ENCODE measurements at regions not wholly inside any gene's neighbourhood (a gene's known extent, or its start where the extent isn't known, plus 50 kb on each side); places are given as distances from the start of the nearest gene placed in this dataset.

DNA sequence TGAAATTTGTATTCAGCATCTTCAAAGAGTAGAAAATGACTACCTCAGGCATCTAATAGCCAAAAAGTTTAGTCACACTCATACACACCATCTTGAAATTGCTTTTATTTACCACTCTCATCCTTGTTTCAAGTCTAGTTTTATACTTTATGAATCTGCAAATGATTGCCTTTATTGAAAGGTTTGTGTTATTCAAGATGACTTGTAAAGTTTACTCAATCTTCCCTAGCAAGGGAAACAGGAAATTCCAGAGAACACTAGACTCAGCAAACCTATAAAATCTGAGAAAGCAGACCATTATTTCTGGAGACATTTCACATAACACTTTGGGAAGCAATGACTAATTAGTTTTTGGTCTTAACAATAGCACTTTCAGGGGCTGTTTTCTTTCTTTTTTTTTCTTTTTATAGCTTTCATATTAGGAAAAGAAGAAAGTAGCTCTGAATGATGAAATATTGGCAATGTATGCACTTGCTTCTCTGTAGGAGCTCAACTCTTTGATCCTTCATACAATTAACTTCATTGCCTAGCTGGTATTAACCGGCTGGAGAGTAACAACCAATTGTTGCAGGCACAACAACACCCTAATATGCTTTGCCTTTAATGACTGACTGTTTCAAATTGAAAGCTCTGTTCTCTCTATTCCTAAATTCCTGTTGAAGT lies 68.9 kb upstream of the HDAC9 start:
- H3K4me3 ChIP-seq (ENCODE audit: low read depth, low read length): no peak overlapping the region
- no peak for DNase-seq (ENCODE audit: low read depth)
- TF ChIP-seq POLR2A (IDR thresholded peaks at IDR 0.05; ENCODE audit: extremely low read depth, insufficient read length) (no peak), MYC (IDR thresholded peaks at IDR 0.05; ENCODE audit: low read depth, low read length) (no peak)
- TF ChIP-seq, protein P1, sequence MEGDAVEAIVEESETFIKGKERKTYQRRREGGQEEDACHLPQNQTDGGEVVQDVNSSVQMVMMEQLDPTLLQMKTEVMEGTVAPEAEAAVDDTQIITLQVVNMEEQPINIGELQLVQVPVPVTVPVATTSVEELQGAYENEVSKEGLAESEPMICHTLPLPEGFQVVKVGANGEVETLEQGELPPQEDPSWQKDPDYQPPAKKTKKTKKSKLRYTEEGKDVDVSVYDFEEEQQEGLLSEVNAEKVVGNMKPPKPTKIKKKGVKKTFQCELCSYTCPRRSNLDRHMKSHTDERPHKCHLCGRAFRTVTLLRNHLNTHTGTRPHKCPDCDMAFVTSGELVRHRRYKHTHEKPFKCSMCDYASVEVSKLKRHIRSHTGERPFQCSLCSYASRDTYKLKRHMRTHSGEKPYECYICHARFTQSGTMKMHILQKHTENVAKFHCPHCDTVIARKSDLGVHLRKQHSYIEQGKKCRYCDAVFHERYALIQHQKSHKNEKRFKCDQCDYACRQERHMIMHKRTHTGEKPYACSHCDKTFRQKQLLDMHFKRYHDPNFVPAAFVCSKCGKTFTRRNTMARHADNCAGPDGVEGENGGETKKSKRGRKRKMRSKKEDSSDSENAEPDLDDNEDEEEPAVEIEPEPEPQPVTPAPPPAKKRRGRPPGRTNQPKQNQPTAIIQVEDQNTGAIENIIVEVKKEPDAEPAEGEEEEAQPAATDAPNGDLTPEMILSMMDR (IDR thresholded peaks at IDR 0.05; ENCODE audit: low read depth, low read length): no peak
- TF ChIP-seq, protein P2, sequence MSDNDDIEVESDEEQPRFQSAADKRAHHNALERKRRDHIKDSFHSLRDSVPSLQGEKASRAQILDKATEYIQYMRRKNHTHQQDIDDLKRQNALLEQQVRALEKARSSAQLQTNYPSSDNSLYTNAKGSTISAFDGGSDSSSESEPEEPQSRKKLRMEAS (IDR thresholded peaks at IDR 0.05; ENCODE audit: low read depth, low read length): no peak

GRCh38 chr7:18429547-18429946 lies 66.0 kb upstream of the HDAC9 start:
- no peak overlapping the region for H3K4me3 ChIP-seq (ENCODE audit: low read depth, low read length)
- TF ChIP-seq, protein P2 (IDR thresholded peaks at IDR 0.05; ENCODE audit: low read depth, low read length): no peak
- TF ChIP-seq POLR2A (IDR thresholded peaks at IDR 0.05; ENCODE audit: extremely low read depth, insufficient read length) (no peak), MYC (IDR thresholded peaks at IDR 0.05; ENCODE audit: low read depth, low read length) (no peak)
- TF ChIP-seq, protein P1 (IDR thresholded peaks at IDR 0.05; ENCODE audit: low read depth, low read length): no peak
- no peak for DNase-seq (ENCODE audit: low read depth)

DNA sequence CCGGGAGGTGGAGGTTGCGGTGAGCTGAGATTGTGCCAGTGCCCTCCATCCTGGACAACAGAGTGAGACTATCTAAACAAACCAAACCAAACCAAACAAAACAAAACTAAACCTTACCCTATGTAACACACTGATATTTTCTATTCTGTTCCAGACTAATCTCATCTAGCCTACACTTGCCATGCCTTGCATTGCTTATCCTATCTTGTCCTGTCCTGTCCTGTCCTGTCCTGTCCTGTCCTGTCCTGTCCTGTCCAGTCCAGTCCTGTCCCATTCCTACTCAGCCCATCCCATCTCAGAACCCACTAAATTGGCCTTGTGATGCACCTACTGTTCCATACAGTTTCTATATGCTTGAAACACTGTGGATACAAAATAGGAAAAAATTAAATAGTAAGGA lies 64.7 kb upstream of the HDAC9 start:
- no peak for DNase-seq (ENCODE audit: low read depth)
- TF ChIP-seq, protein P2 (IDR thresholded peaks at IDR 0.05; ENCODE audit: low read depth, low read length): no peak
- TF ChIP-seq, protein P1 (IDR thresholded peaks at IDR 0.05; ENCODE audit: low read depth, low read length): no peak
- TF ChIP-seq MYC (IDR thresholded peaks at IDR 0.05; ENCODE audit: low read depth, low read length) (no peak), POLR2A (IDR thresholded peaks at IDR 0.05; ENCODE audit: extremely low read depth, insufficient read length) (no peak)

GRCh38 chr7:18434171-18434570 lies 61.4 kb upstream of the HDAC9 start:
- TF ChIP-seq, protein P1 (IDR thresholded peaks at IDR 0.05; ENCODE audit: low read depth, low read length): no peak
- TF ChIP-seq, protein P2 (IDR thresholded peaks at IDR 0.05; ENCODE audit: low read depth, low read length): no peak
- TF ChIP-seq MYC (IDR thresholded peaks at IDR 0.05; ENCODE audit: low read depth, low read length): no peak
- TF ChIP-seq POLR2A (IDR thresholded peaks at IDR 0.05; ENCODE audit: extremely low read depth, insufficient read length): no peak
- DNase-seq (ENCODE audit: low read depth): no peak
- H3K4me3 ChIP-seq (ENCODE audit: low read depth, low read length): no peak overlapping the region

More for the DNA sequence above, 64.7 kb upstream of the HDAC9 start:
- no peak overlapping the region for H3K4me3 ChIP-seq (ENCODE audit: low read depth, low read length)

DNA sequence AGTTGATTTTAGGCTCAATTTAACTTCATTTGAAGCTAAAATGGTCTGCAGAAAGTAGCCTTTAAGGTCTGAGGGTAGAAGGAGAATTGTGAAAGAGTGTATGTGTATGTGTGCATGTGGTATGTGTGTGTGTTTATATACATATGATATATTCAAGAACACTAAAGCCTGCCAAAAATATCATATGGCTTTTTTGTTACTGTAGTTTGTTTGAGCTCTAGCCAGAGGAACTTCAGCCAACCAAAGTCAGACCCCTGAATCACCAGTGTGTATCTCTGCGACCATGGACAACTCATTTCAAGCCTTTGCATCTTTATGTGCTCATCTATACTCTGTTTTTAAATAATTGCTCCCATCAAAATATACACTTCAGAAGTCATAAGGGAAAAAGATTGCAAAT lies 58.4 kb upstream of the HDAC9 start:
- TF ChIP-seq, protein P2 (IDR thresholded peaks at IDR 0.05; ENCODE audit: low read depth, low read length): no peak
- TF ChIP-seq, protein P1 (IDR thresholded peaks at IDR 0.05; ENCODE audit: low read depth, low read length): no peak
- no peak for TF ChIP-seq MYC (IDR thresholded peaks at IDR 0.05; ENCODE audit: low read depth, low read length)
- no peak for TF ChIP-seq POLR2A (IDR thresholded peaks at IDR 0.05; ENCODE audit: extremely low read depth, insufficient read length)
- no peak for DNase-seq (ENCODE audit: low read depth)

More for the DNA sequence above, 58.4 kb upstream of the HDAC9 start:
- no peak overlapping the region for H3K4me3 ChIP-seq (ENCODE audit: low read depth, low read length)

Data from NB4 (cell line).